Myocyte (in vitro differentiated cells): ENCODE measurements at regions not wholly inside any gene's neighbourhood (a gene's known extent, or its start where the extent isn't known, plus 50 kb on each side); places are given as distances from the start of the nearest gene placed in this dataset.

Source experiments
- DNase-seq: peaks from one replicate; pipeline ENCODE4 v3.0.0-alpha.2; 2012; ENCODE audit warnings: low read depth

DNA sequence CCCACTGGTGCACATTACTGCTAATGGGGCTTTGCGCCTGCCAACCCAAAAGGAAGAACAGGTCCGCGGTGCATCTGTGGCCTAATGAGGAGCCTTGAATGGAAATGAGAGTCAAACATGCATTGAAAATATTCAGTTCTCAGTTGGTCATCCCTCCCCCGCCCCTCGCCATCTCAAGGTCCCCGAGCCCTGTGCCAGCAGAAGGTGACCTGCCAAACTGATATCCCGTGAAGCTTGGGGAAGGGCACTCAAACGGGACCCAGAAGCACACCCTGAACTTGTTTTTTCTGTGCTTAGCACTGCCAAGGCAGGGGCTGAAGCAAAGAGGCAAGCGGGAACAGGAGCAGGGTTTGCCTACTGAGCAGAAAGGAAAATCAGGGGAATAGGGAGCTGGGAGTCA is 67.9 kb upstream of the ZNF648 start:
- DNase-seq = no peak

DNA sequence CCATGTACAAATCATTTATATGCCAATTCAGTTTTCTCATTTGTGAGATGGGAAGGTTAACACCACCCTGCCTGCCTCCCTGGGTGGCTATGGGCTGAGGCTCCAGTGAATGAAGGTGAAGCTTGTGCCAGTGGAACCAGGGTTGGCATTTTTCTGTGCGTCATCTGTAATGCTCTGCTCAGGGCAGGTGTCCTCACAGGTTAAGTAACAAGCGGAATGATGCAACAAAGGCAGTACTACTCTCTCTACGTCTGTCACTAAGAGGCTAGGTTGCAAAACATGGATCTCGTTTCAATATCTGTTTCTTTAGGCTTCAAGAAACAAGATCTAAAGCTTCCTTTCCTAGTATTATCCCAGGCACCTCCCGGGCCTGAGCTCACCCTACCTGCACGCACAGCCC is 67.0 kb upstream of the ZNF648 start:
- DNase-seq = no peak

DNA sequence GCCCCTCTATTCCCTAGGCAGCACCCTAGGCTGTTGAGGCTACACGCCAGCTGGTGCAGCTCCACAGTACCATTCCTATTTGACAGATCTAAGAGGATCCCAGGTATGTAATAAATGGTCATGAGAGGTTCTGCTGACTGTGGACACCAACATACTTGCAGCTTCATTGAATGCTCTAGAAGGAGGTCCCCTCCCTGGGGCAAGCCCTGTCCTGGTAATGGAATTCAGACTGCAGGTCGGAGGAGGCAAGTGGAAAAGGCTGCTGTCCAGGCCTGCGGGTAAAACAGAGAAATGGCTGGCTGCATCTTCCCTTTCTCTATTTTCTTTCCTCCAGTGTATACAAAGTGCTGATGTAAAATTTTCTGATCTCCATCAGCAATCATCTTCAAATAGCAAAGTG is 66.1 kb upstream of the ZNF648 start:
- DNase-seq = no peak

DNA sequence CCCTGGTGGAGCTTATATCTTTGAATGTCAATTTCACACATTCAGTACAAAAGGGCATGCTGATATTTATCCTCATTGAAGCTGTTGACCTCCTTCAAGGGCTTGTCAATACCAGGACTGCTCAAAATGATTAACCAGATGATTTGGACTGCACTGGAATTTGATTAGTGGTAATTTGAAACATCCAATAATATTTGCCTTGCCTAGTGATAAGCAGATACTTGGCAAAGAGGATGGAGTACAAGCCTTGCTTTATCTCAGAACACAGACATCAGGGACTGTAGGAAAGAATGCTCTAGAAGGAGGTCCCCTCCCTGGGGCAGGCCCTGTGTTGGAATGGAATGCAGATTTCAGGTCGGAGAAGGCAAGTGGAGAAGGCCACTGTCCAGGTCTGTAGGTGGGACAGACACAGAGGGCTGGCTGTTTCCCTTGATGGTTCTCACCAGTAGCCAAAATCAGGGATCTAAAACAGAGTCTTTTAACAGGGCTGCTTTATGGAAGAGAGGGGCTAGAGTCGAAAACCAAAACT is 64.8 kb upstream of the ZNF648 start:
- DNase-seq = no peak

DNA sequence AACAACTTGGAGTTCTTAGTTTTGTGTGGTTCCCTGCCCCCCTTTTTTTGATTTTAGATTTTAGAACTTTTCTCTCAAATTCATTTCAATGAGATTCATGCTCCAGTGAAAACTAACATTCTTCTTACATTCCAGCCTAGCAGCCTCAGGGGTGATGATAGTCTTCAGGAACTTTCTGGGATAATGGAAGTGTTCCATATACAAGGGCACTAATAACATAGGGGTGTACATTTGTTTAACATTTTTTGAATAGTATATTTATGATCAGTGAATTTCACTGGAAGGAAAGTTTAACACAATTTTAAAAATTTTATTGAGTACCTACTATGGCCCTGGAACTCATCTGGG is 61.4 kb upstream of the ZNF648 start:
- DNase-seq = no peak

DNA sequence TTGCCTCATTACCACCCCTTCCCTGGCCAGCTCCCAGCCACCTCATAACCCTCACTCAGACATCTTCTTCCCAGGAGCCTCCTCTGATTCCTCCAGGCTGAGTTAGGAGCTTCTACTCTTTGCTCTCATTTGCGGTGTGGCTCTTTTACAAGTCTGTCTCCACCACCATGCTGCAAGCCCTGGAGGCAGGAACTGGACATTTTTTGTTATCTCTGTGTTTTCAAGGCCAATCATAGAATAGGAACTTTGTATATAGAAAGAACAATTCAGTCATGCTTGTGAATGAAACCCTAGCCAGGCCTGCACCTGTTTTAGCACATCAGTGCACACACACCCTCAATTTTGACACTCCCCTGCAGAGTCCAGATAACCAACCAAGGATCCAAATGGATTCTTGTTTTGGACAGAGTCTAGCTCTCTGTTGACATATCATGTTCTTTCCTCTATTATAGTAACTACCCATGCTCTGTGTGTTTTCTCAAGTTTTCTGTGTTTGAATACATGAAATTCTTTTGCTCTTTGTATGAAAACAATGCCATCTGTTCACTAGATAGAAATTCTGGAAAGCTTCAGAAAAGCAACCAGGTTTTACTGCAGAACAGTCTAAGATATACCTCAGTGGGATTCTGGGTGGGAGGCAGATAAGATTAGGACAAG is 60.9 kb upstream of the ZNF648 start:
- peak; percentile 67 for DNase-seq

DNA sequence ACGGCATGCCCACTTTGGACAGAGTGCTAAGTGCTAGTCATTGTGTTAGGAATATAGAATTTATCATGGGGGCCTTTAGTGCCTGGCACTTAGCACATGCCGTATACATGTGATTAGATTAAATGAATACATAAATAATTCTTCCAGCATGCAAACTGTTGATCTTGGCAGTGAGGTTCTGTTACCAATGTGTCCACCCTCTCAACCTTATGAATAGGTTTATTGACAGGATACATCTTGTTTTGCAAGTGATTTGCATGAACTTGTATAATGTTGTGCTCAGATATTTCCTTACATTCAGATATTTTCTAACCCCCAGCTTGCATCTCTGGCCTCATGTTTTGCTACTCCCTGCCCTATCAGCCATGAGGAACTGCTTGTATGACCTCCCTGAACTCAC is 60.3 kb upstream of the ZNF648 start:
- DNase-seq = no peak

DNA sequence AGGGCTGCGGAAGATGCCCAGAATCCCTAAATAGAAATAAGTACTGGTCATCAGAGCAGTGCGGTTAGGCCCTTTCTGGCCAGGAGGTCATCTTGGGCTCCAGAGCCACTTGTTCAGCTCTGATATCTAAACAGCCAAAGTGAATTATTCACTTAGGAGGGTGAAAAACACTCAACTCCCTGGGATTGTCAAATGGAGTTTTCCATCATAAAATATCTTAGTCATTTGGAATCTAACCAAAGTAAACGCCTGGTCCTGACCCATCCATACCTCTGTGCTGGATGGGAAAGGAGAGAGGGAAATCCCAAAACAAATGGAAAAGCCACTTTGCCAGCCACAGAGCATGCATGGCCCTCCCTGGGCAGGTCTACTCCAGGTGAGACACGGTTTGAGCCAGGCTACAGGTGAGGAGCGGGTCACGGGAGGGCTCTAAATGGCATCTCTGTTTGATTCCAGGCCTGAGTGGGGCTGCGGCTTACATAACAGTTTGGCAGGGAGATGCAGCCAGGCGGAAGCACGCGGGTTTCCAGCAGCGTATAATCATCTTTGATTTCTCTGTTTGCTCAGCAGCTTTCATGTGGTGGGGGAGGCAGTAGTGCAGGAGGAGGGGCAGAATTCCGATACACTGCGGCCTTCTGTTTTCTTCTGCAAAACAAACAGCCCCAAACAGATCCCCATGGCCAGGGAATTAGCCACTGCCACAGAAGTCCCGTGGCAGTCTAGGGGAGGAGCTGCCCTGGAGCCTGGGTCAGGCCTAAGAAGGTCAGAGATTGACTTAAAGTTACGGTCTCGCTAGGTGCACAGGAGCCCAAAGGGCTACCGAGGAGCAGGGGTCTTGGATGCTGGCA is 59.1 kb upstream of the ZNF648 start:
- peak; percentile 64 for DNase-seq

DNA sequence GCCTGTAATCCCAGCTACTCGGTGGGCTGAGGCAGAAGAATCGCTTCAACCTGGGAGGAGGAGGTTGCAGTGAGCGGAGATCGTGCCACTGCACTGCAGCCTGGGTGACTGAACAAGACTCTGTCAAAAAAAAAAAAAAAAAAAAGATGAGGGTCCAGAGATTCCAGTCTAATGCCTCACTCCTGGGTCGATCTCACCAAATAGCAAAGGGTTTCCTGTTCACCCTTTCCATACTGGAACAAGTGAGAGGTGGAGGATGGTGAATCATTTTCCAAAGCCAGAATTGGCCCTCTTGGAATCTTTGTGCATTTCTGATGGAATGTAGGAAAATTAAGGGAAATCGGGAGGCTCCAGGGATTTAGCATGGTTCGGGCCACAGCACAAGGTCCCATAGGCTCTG is 58.1 kb upstream of the ZNF648 start:
- no peak for DNase-seq

DNA sequence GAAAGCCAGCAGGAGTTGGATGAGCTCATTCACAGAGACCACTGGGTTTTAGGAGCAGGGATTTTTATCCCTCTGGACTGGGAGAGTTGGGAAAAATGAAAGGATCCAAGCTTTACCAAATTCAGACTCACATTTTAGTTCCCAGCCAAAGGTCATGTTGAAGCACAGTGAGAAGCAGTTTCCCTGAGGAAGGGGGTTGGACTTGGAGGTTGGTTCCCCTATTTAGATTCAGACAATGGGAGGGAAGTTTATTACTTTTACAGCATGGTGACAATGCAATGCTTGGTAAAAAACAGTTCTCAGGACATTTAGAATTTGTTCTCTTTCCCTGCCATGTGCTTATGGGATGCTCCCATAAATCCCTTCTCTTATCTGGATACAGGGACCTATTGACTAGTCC is 57.3 kb upstream of the ZNF648 start:
- no peak for DNase-seq

DNA sequence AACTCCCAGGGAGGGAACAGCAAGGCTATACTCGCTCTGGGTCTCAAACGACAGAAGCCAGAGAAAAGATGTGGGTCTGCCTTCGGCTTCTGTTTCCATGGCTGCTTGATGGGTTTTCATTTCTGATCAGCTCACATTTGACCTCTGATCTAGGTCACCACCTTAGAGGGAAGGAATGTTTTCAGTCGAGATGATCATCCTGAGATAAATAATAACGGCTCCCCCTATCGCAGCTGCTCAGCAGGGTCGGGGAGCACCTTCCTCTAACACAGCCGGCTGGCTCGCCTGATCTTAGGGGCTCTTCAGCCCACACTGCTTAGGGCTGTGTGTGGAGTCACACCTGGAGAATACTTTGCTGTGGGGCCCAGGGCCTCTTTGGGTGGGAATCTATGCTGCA is 53.1 kb upstream of the ZNF648 start:
- no peak for DNase-seq

DNA sequence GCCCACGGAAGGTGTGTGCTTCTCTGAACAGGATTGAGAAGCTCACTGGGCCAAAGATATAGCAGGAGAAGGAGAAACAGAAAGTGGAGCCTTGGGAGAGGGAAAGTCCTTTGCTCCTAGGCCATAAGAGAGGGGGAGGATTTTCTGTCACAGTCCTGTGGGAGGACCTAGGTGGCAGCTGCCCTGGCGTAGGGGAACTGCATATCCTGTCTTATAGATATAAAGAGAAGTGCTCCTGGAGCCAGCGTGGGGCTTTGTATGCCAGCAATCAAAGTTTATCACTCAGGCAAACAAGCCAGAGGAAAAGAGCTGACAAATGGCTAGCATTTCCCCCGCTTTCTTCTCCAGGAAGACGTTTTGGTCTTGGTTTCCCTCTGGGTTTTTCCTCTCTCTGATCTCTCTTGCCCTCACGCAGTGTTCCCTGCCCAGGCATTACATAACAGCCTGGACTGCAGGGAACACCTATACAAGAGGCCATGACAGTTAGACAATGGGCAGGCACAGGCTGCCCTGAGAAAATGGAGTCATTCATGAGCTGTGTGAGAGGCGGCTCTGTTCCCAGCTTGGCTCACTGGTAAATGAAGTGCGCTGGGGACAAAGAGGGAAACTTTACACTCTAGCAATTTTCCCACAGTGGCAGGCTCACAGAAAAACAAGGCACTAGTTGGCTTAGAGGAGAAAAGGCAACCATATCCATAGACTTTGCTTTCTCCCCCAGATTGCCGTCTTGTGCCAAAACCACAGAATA is 52.5 kb upstream of the ZNF648 start:
- no peak for DNase-seq

DNA sequence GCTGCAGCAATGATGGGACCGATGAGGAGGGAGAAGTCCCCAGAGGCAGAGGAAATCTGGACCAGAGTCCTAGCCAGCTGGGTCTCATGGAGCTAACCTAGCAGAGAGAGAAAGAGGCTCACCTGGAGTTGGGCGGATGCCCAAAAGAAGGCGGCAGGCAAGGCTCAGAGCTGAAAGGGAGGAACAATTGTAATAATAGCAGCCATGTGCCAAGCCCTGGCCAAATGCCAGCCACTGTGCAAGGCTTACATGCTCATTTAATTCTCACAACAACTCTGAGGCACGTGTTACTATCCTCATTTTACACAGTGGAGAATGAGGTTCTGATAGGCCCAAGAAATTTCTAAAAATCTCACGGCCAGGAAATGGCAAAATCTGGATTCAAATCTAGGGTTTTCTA is 50.0 kb upstream of the ZNF648 start:
- DNase-seq = no peak
